ENCODE measurements at regions not wholly inside any gene's neighbourhood (a gene's known extent, or its start where the extent isn't known, plus 50 kb on each side); places are given as distances from the start of the nearest gene placed in this dataset.

DNA sequence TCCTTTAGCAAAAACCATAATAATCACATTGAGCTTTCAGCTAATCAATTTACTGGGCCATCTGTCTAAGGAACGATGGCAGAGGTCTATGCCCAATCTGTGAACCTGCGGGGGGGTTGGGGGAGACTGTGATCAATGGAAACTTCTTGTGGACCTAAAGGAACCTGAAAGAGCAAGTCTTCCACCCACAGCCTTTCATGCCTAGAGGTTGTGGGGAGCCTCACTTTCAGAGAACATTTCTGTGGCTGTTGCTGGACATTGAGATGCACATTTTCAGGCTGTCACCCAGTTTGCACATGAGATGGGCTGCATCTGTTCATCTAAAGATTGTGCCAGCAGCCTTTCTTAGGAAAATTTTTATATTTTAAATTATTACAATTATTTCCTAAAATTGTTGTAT is 310.0 kb upstream of the SPTLC3 start:
- TF ChIP-seq, protein P1, sequence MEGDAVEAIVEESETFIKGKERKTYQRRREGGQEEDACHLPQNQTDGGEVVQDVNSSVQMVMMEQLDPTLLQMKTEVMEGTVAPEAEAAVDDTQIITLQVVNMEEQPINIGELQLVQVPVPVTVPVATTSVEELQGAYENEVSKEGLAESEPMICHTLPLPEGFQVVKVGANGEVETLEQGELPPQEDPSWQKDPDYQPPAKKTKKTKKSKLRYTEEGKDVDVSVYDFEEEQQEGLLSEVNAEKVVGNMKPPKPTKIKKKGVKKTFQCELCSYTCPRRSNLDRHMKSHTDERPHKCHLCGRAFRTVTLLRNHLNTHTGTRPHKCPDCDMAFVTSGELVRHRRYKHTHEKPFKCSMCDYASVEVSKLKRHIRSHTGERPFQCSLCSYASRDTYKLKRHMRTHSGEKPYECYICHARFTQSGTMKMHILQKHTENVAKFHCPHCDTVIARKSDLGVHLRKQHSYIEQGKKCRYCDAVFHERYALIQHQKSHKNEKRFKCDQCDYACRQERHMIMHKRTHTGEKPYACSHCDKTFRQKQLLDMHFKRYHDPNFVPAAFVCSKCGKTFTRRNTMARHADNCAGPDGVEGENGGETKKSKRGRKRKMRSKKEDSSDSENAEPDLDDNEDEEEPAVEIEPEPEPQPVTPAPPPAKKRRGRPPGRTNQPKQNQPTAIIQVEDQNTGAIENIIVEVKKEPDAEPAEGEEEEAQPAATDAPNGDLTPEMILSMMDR (IDR thresholded peaks at IDR 0.05) = no peak
- no peak for TF ChIP-seq POLR2AphosphoS5 (IDR thresholded peaks at IDR 0.05)
- TF ChIP-seq EP300 (IDR thresholded peaks at IDR 0.05) = no peak
